ENCODE measurements at regions not wholly inside any gene's neighbourhood (a gene's known extent, or its start where the extent isn't known, plus 50 kb on each side); places are given as distances from the start of the nearest gene placed in this dataset.

- ATAC-seq (ENCODE audit: poor library complexity): no peak
- no peak overlapping the region for H3K27ac ChIP-seq (ENCODE audit: low read depth in 1 of 2, low read length in 2 of 2)
- H3K27me3 ChIP-seq (ENCODE audit: control insufficient read depth in 1 of 2, insufficient read depth in 2 of 2, low read length in 2 of 2): no peaks in the 10 kb centered on the region
- no peak for DNase-seq
- H3K4me1 ChIP-seq (ENCODE audit: insufficient read depth, low read length): no peaks in the 10 kb centered on the region
- Mint-ChIP-seq H3K27ac (no peak overlapping the region), H3K4me3 (no peak overlapping the region), H3K36me3 (ENCODE audit: low read depth) (no peaks in the 10 kb centered on the region), H3K9me3 (no peaks in the 10 kb centered on the region), H3K27me3 (peaks cover 9% of the 10 kb centered on the region), H3K4me1 (ENCODE audit: low read depth) (no peaks in the 10 kb centered on the region)
- no peaks in the 10 kb centered on the region for H3K9me3 ChIP-seq (ENCODE audit: control insufficient read depth in 1 of 2, insufficient read depth in 1 of 2, low read length in 2 of 2)
- no peak for TF ChIP-seq CTCF (IDR thresholded peaks at IDR 0.05)
- H3K4me3 ChIP-seq (ENCODE audit: low read length): no peak overlapping the region
- CTCF ChIA-PET: no interaction called here
- intact Hi-C loops (cut with DNase I, micrococcal nuclease): no loop called here
- POLR2A ChIA-PET: interaction anchor here (0.6 kb wide), 1 partner anchor 408 kb away, joined by 4 read pairs; no protein-coding TSS in a partner anchor
- H3K36me3 ChIP-seq (ENCODE audit: insufficient read depth, low read length): no peaks in the 10 kb centered on the region
Observed at GRCh38 chr4:101689220-101689619, 101.3 kb upstream of the BANK1 start.

GRCh38 chr4:101685126-101685525, 105.4 kb upstream of the BANK1 start:
- Histone ChIP-seq H3K36me3 (ENCODE audit: insufficient read depth, low read length) (no peaks in the 10 kb centered on the region), H3K9me3 (ENCODE audit: control insufficient read depth in 1 of 2, insufficient read depth in 1 of 2, low read length in 2 of 2) (no peaks in the 10 kb centered on the region), H3K27me3 (ENCODE audit: control insufficient read depth in 1 of 2, insufficient read depth in 2 of 2, low read length in 2 of 2) (no peaks in the 10 kb centered on the region), H3K4me1 (ENCODE audit: insufficient read depth, low read length) (no peaks in the 10 kb centered on the region), H3K4me3 (ENCODE audit: low read length) (no peak overlapping the region), H3K27ac (ENCODE audit: low read depth in 1 of 2, low read length in 2 of 2) (no peak overlapping the region)
- Mint-ChIP-seq H3K9me3 (no peaks in the 10 kb centered on the region), H3K4me3 (no peak overlapping the region), H3K27me3 (no peaks in the 10 kb centered on the region), H3K4me1 (ENCODE audit: low read depth) (no peaks in the 10 kb centered on the region), H3K36me3 (ENCODE audit: low read depth) (no peaks in the 10 kb centered on the region), H3K27ac (no peak overlapping the region)
- POLR2A ChIA-PET: no interaction called here
- CTCF ChIA-PET: no interaction called here
- DNase-seq (no peak), ATAC-seq (ENCODE audit: poor library complexity) (no peak)
- intact Hi-C loops (cut with DNase I, micrococcal nuclease): no loop called here
- no peak for TF ChIP-seq CTCF (IDR thresholded peaks at IDR 0.05)

- Histone ChIP-seq H3K4me3 (ENCODE audit: low read length) (no peak overlapping the region), H3K9me3 (ENCODE audit: control insufficient read depth in 1 of 2, insufficient read depth in 1 of 2, low read length in 2 of 2) (no peaks in the 10 kb centered on the region), H3K27me3 (ENCODE audit: control insufficient read depth in 1 of 2, insufficient read depth in 2 of 2, low read length in 2 of 2) (no peaks in the 10 kb centered on the region), H3K36me3 (ENCODE audit: insufficient read depth, low read length) (no peaks in the 10 kb centered on the region), H3K4me1 (ENCODE audit: insufficient read depth, low read length) (no peaks in the 10 kb centered on the region), H3K27ac (ENCODE audit: low read depth in 1 of 2, low read length in 2 of 2) (no peak overlapping the region)
- no peaks in the 10 kb centered on the region for H3K36me3 Mint-ChIP-seq (ENCODE audit: low read depth)
- no peaks in the 10 kb centered on the region for H3K27me3 Mint-ChIP-seq
- DNase-seq: no peak
- ATAC-seq (ENCODE audit: poor library complexity): no peak
- no peaks in the 10 kb centered on the region for H3K9me3 Mint-ChIP-seq
- ChIA-PET CTCF (no interaction called here), POLR2A (no interaction called here)
- no peaks in the 10 kb centered on the region for H3K4me1 Mint-ChIP-seq (ENCODE audit: low read depth)
- H3K4me3 Mint-ChIP-seq: no peak overlapping the region
- TF ChIP-seq CTCF (IDR thresholded peaks at IDR 0.05): no peak
- H3K27ac Mint-ChIP-seq: no peak overlapping the region
- intact Hi-C loops (cut with DNase I, micrococcal nuclease): no loop called here
Observed at GRCh38 chr4:101682946-101683345, 107.6 kb upstream of the BANK1 start.

All from CD4-positive, alpha-beta T cell (primary cell).